Activated B cell treated with CpG ODN at 0.5 μM for 24 hours (primary cell): ENCODE measurements at regions not wholly inside any gene's neighbourhood (a gene's known extent, or its start where the extent isn't known, plus 50 kb on each side); places are given as distances from the start of the nearest gene placed in this dataset.

ENCODE experiments used
- ATAC-seq: fragments of 200-7000 bp; cut with Tn5 transposase; one replicate; pipeline ENCODE4 v1.10.0; 2021; ENCODE audit warnings: low read depth, mild to moderate bottlenecking, moderate library complexity
- CTCF ChIA-PET: fragments of 350-600 bp; sonication (Branson Sonifier 250); formaldehyde crosslinking; loops from one replicate; lab custom pipeline; 2021; ENCODE audit warnings: antibody characterized with exemption; lab: Charles Lee
- POLR2A ChIA-PET: fragments of 350-600 bp; sonication (Branson Sonifier 250); formaldehyde crosslinking; loops from one replicate; lab custom pipeline; 2021; ENCODE audit warnings: antibody characterized with exemption; lab: Charles Lee
- DNase-seq: peaks from one replicate; pipeline ENCODE4 v3.0.0; 2022
- H3K27ac Mint-ChIP-seq: one replicate; pipeline ENCODE4 v1.8.0; 2020; ENCODE audit warnings: mixed read lengths
- H3K27me3 Mint-ChIP-seq: one replicate; pipeline ENCODE4 v1.8.0; 2021; ENCODE audit warnings: mixed read lengths
- H3K36me3 Mint-ChIP-seq: one replicate; pipeline ENCODE4 v1.8.0; 2021; ENCODE audit warnings: low read depth, mixed read lengths
- H3K4me1 Mint-ChIP-seq: one replicate; pipeline ENCODE4 v1.8.0; 2021; ENCODE audit warnings: mixed read lengths
- H3K4me3 Mint-ChIP-seq: one replicate; pipeline ENCODE4 v1.8.0; 2020; ENCODE audit warnings: mild to moderate bottlenecking, mixed read lengths
- H3K9me3 Mint-ChIP-seq: one replicate; pipeline ENCODE4 v1.8.0; 2020; ENCODE audit warnings: mixed read lengths
- CTCF ChIP-seq: fragments of 200-600 bp; IDR thresholded peaks from one replicate; pipeline ENCODE4 v1.8.0; 2022; ENCODE audit warnings: antibody characterized with exemption, mild to moderate bottlenecking
- intact Hi-C: fragments of 100-400 bp; cut with micrococcal nuclease; formaldehyde crosslinking; loops from one replicate; pipeline ENCODE4 v1.15.1; 2024

- Mint-ChIP-seq H3K27ac (no peak overlapping the region), H3K9me3 (peaks cover 10% of the 10 kb centered on the region), H3K27me3 (no peaks in the 10 kb centered on the region), H3K36me3 (no peaks in the 10 kb centered on the region), H3K4me1 (no peaks in the 10 kb centered on the region), H3K4me3 (no peak overlapping the region)
- POLR2A ChIA-PET = no interaction called here
- TF ChIP-seq CTCF = no peak
- intact Hi-C loops = no loop called here
- DNase-seq (no peak), ATAC-seq (no peak)
- CTCF ChIA-PET = no interaction called here
These were observed 341.3 kb upstream of the FBXO33 start for GRCh38 chr14:39773387-39774126.

- ATAC-seq = no peak
- H3K27ac Mint-ChIP-seq = no peak overlapping the region
- no peak overlapping the region for H3K4me3 Mint-ChIP-seq
- intact Hi-C loops = no loop called here
- no peak for DNase-seq
- ChIA-PET CTCF (no interaction called here), POLR2A (no interaction called here)
- H3K27me3 Mint-ChIP-seq = no peaks in the 10 kb centered on the region
- no peaks in the 10 kb centered on the region for H3K36me3 Mint-ChIP-seq
- no peaks in the 10 kb centered on the region for H3K4me1 Mint-ChIP-seq
- no peak for TF ChIP-seq CTCF
- peaks cover 6% of the 10 kb centered on the region for H3K9me3 Mint-ChIP-seq
These were observed 340.4 kb upstream of the FBXO33 start for GRCh38 chr14:39772627-39773026.

- POLR2A ChIA-PET = no interaction called here
- CTCF ChIA-PET = no interaction called here
- ATAC-seq (no peak), DNase-seq (no peak)
- no peaks in the 10 kb centered on the region for H3K4me1 Mint-ChIP-seq
- intact Hi-C loops = no loop called here
- H3K36me3 Mint-ChIP-seq = no peaks in the 10 kb centered on the region
- no peak for TF ChIP-seq CTCF
- no peaks in the 10 kb centered on the region for H3K27me3 Mint-ChIP-seq
- no peak overlapping the region for H3K4me3 Mint-ChIP-seq
- no peak overlapping the region for H3K27ac Mint-ChIP-seq
- H3K9me3 Mint-ChIP-seq = no peaks in the 10 kb centered on the region
These were observed 336.4 kb upstream of the FBXO33 start for GRCh38 chr14:39768589-39768988.

GRCh38 chr14:39766397-39767000 lies 334.3 kb upstream of the FBXO33 start:
- no peak for ATAC-seq
- ChIA-PET CTCF (no interaction called here), POLR2A (no interaction called here)
- no peaks in the 10 kb centered on the region for H3K36me3 Mint-ChIP-seq
- intact Hi-C loops = no loop called here
- no peak overlapping the region for H3K4me3 Mint-ChIP-seq
- H3K27me3 Mint-ChIP-seq = no peaks in the 10 kb centered on the region
- no peak for DNase-seq
- H3K9me3 Mint-ChIP-seq = no peaks in the 10 kb centered on the region
- no peak overlapping the region for H3K27ac Mint-ChIP-seq
- H3K4me1 Mint-ChIP-seq = peaks cover 11% of the 10 kb centered on the region
- TF ChIP-seq CTCF = no peak

- peaks cover 11% of the 10 kb centered on the region for H3K4me1 Mint-ChIP-seq
- H3K4me3 Mint-ChIP-seq = no peak overlapping the region
- POLR2A ChIA-PET = no interaction called here
- CTCF ChIA-PET = no interaction called here
- TF ChIP-seq CTCF = no peak
- intact Hi-C loops = no loop called here
- DNase-seq (no peak), ATAC-seq (no peak)
- no peaks in the 10 kb centered on the region for H3K9me3 Mint-ChIP-seq
- H3K36me3 Mint-ChIP-seq = no peaks in the 10 kb centered on the region
- H3K27me3 Mint-ChIP-seq = no peaks in the 10 kb centered on the region
- H3K27ac Mint-ChIP-seq = no peak overlapping the region
These were observed 333.4 kb upstream of the FBXO33 start for GRCh38 chr14:39765676-39766075.
